ENCODE measurements at regions not wholly inside any gene's neighbourhood (a gene's known extent, or its start where the extent isn't known, plus 50 kb on each side); places are given as distances from the start of the nearest gene placed in this dataset.

DNA sequence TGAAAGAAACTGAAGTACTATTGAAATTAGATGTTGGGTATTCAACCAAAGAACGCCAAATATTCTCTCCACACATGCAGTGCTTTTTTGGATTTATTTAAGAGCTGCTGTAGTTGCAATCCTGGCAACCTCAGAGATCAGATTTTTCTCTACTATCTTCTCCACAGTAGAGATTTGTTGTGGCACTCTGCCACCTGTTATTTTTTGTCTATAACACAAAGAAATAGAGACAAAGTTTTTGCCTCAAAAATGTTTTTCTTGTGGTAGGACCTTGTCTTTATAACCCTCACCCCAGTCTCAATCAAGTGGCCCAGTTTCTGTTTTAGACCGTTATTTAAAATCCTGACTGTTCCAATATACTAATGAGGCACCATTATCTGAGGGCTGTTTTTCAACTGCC lies 79.4 kb downstream of the SCG2 start:
- Histone ChIP-seq H3K18ac (ENCODE audit: low read depth, low read length) (no peak overlapping the region), H2AK5ac (ENCODE audit: low read depth, low read length) (no peak overlapping the region), H3K27me3 (ENCODE audit: control insufficient read depth, insufficient read depth, low read length) (no peaks in the 10 kb centered on the region), H4K8ac (ENCODE audit: low read depth in 2 of 2, low read length in 2 of 2) (no peak overlapping the region), H2AFZ (replicated peaks; ENCODE audit: low read length, poor library complexity) (no peak overlapping the region), H3K23ac (ENCODE audit: low read depth, low read length) (no peak overlapping the region), H4K5ac (ENCODE audit: low read depth, low read length) (no peak overlapping the region), H3K9me1 (ENCODE audit: insufficient read depth, low read length) (no peaks in the 10 kb centered on the region), H3K4me2 (ENCODE audit: low read depth, low read length) (no peak overlapping the region), H3K14ac (replicated peaks; ENCODE audit: low read depth, low read length) (no peak overlapping the region), H2BK120ac (ENCODE audit: low read depth, low read length) (no peak overlapping the region), H2AK9ac (replicated peaks; ENCODE audit: low read depth, low read length, poor library complexity) (no peak overlapping the region), H3K79me1 (ENCODE audit: low read depth in 1 of 2, low read length in 2 of 2) (no peaks in the 10 kb centered on the region), H3K4me1 (ENCODE audit: control insufficient read depth, insufficient read depth, low read length) (no peaks in the 10 kb centered on the region), H3K56ac (ENCODE audit: extremely low read depth, insufficient read depth, low read length) (no peak overlapping the region), H3K4me3 (ENCODE audit: insufficient read depth, low read depth, low read length) (no peak overlapping the region), H2BK20ac (ENCODE audit: low read depth, low read length) (no peak overlapping the region), H3K9ac (ENCODE audit: low read depth, low read length) (no peak overlapping the region), H3K27ac (ENCODE audit: insufficient read depth, low read length) (no peak overlapping the region), H3K4ac (ENCODE audit: low read depth, low read length) (no peak overlapping the region), H3K36me3 (ENCODE audit: control insufficient read depth, insufficient read depth, low read length) (no peaks in the 10 kb centered on the region), H2BK5ac (ENCODE audit: low read depth, low read length, poor library complexity, severe bottlenecking) (no peak overlapping the region), H2BK15ac (ENCODE audit: low read depth, low read length) (no peak overlapping the region), H3K9me3 (ENCODE audit: control insufficient read depth, insufficient read depth, low read length) (no peaks in the 10 kb centered on the region), H4K20me1 (ENCODE audit: insufficient read depth, low read length) (no peaks in the 10 kb centered on the region), H4K91ac (ENCODE audit: insufficient read depth, low read depth, low read length) (no peak overlapping the region)
- ChIA-PET CTCF (interaction anchor here (1.0 kb wide), 1 partner anchor 21 kb away, joined by 3 read pairs; no protein-coding TSS in a partner anchor), POLR2A (ENCODE audit: unreplicated experiment) (no interaction called here)
- no TSS peak for BruUV-seq (replicated peaks)
- dilution Hi-C loops (cut with HindIII; ENCODE audit: low sequenced_read_pairs, unreplicated experiment) (no loop called here), in situ Hi-C loops (cut with MboI; ENCODE audit: low sequenced_read_pairs) (no loop called here), intact Hi-C loops (cut with micrococcal nuclease) (no loop called here)
- no CpG with 5 or more reads among the region's 2 CpGs for WGBS, 2 experiments (ENCODE audit: extremely low coverage in 2 of 2, insufficient read length in 1 of 2)
- ATAC-seq (ENCODE audit: low read depth) (no peak), DNase-seq (no peak)
- TF ChIP-seq BHLHE40 (IDR thresholded peaks at IDR 0.05; ENCODE audit: low read depth, low read length) (no peak), CTCF (conservative IDR thresholded peaks at IDR 0.05; ENCODE audit: low read depth, low read length) (no peak), MAZ (IDR thresholded peaks at IDR 0.05; ENCODE audit: borderline replicate concordance, low read depth, low read length) (no peak), RFX5 (IDR thresholded peaks at IDR 0.05; ENCODE audit: low read depth, low read length) (no peak), MAFK (IDR thresholded peaks at IDR 0.05; ENCODE audit: low read depth, low read length) (no peak), ELK1 (IDR thresholded peaks at IDR 0.05; ENCODE audit: borderline replicate concordance, low read depth, low read length) (no peak), POLR2A (IDR thresholded peaks at IDR 0.05; ENCODE audit: low read depth, low read length) (no peak), FOS (IDR thresholded peaks at IDR 0.05; ENCODE audit: low read depth, low read length) (no peak), MXI1 (IDR thresholded peaks at IDR 0.05; ENCODE audit: borderline replicate concordance, low read depth, low read length) (no peak), RCOR1 (IDR thresholded peaks at IDR 0.05; ENCODE audit: insufficient replicate concordance, low read length) (no peak), SMC3 (IDR thresholded peaks at IDR 0.05; ENCODE audit: low read depth, low read length) (no peak), NFE2L2 (IDR thresholded peaks at IDR 0.05; ENCODE audit: low read depth, low read length) (no peak), RAD21 (IDR thresholded peaks at IDR 0.05; ENCODE audit: low read length) (no peak), CEBPB (IDR thresholded peaks at IDR 0.05; ENCODE audit: low read depth, low read length) (no peak), CHD1 (IDR thresholded peaks at IDR 0.05; ENCODE audit: low read depth, low read length) (no peak)
- TF ChIP-seq, protein P1, sequence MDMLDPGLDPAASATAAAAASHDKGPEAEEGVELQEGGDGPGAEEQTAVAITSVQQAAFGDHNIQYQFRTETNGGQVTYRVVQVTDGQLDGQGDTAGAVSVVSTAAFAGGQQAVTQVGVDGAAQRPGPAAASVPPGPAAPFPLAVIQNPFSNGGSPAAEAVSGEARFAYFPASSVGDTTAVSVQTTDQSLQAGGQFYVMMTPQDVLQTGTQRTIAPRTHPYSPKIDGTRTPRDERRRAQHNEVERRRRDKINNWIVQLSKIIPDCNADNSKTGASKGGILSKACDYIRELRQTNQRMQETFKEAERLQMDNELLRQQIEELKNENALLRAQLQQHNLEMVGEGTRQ (IDR thresholded peaks at IDR 0.05; ENCODE audit: low read depth, low read length): no peak

Measured in IMR-90 (cell line).